WERI-Rb-1 (cell line): ENCODE measurements at regions not wholly inside any gene's neighbourhood (a gene's known extent, or its start where the extent isn't known, plus 50 kb on each side); places are given as distances from the start of the nearest gene placed in this dataset.

Source experiments
- DNase-seq: peaks from one replicate; pipeline ENCODE4 v3.0.0-alpha.2; 2020
- H3K27ac ChIP-seq: fragments of 250-450 bp; sonication (Bioruptor Pico); 2 replicates; pipeline ENCODE4 v1.5.1; 2020; ENCODE audit warnings: mild to moderate bottlenecking, moderate library complexity
- H3K27me3 ChIP-seq: fragments of 250-450 bp; sonication (Bioruptor Pico); 2 replicates; pipeline ENCODE4 v1.5.1; 2021; ENCODE audit warnings: mild to moderate bottlenecking, low read depth, moderate library complexity; ENCODE audit not compliant: insufficient read depth, severe bottlenecking
- H3K36me3 ChIP-seq: fragments of 250-450 bp; sonication (Bioruptor Pico); 2 replicates; pipeline ENCODE4 v1.5.1; 2020; ENCODE audit warnings: mild to moderate bottlenecking, moderate library complexity
- H3K4me3 ChIP-seq: 2 replicates; pipeline ENCODE4 v1.5.1; 2011; ENCODE audit warnings: low read depth, mild to moderate bottlenecking, control low read depth, low read length
- H3K9me3 ChIP-seq: fragments of 250-450 bp; sonication (Bioruptor Pico); 2 replicates; pipeline ENCODE4 v1.5.1; 2021; ENCODE audit warnings: mild to moderate bottlenecking, moderate library complexity; ENCODE audit not compliant: severe bottlenecking
- CTCF ChIP-seq: IDR thresholded peaks from 2 replicates; pipeline ENCODE4 v1.5.1; 2011; ENCODE audit warnings: low read depth, mild to moderate bottlenecking, control low read depth, inconsistent platforms, low read length

GRCh38 chr5:2913281-2913680, 161.8 kb upstream of the IRX2 start:
- no peak for DNase-seq
- no peak for TF ChIP-seq CTCF
- H3K27ac ChIP-seq = no peak overlapping the region
- H3K4me3 ChIP-seq = no peak overlapping the region
- no peaks in the 10 kb centered on the region for H3K36me3 ChIP-seq
- no peaks in the 10 kb centered on the region for H3K9me3 ChIP-seq
- H3K27me3 ChIP-seq = peaks cover 50% of the 10 kb centered on the region

DNA sequence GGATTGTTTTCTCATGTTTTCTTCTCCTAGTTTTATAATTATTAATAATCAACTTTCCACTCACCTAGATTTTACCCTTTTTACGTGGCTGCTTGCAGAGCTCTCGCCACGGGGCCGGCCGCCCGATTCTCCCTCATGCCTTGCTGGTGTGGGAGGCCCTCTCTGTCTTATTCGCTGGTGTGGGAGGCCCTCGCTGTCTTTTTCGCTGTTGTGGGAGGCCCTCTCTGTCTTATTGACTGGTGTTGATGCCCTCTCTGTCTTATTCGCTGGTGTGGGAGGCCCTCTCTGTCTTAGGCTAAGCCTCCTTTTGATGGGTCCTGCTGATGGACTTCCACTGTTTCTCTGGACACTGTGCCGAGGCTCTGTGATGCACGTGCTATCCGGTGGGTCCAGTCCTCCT, 161.3 kb upstream of the IRX2 start:
- no peaks in the 10 kb centered on the region for H3K9me3 ChIP-seq
- no peak overlapping the region for H3K27ac ChIP-seq
- H3K27me3 ChIP-seq = peaks cover 45% of the 10 kb centered on the region
- DNase-seq = no peak
- no peak overlapping the region for H3K4me3 ChIP-seq
- H3K36me3 ChIP-seq = no peaks in the 10 kb centered on the region
- no peak for TF ChIP-seq CTCF

GRCh38 chr5:2910401-2911175, 159.1 kb upstream of the IRX2 start:
- H3K9me3 ChIP-seq = no peaks in the 10 kb centered on the region
- no peak for DNase-seq
- TF ChIP-seq CTCF = no peak
- no peaks in the 10 kb centered on the region for H3K36me3 ChIP-seq
- H3K27me3 ChIP-seq = peaks cover 40% of the 10 kb centered on the region
- H3K27ac ChIP-seq = no peak overlapping the region
- no peak overlapping the region for H3K4me3 ChIP-seq

DNA sequence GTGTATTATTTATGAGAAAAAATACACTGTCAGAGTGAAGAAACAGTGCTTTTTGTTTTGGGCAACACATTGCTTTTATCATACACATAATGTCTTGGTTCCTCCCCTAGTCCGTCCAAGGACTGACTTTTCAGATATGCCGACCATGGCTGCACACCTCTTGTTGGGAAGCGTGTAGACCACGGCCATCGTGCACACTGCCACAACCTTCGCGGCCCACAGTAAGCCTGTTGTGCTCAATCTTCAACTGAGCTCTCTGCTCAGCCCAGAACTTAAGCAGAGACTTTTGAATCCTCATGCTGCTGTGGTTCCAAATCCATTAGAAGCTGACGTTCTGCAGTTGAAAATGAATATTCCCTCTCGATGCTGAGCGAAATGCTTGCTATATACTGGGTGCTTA, 157.6 kb upstream of the IRX2 start:
- Histone ChIP-seq H3K36me3 (no peaks in the 10 kb centered on the region), H3K27ac (no peak overlapping the region), H3K27me3 (peaks cover 31% of the 10 kb centered on the region), H3K9me3 (no peaks in the 10 kb centered on the region), H3K4me3 (no peak overlapping the region)
- DNase-seq = no peak
- no peak for TF ChIP-seq CTCF

GRCh38 chr5:2908086-2908485, 156.6 kb upstream of the IRX2 start:
- Histone ChIP-seq H3K27ac (no peak overlapping the region), H3K27me3 (peaks cover 39% of the 10 kb centered on the region), H3K36me3 (no peaks in the 10 kb centered on the region), H3K4me3 (no peak overlapping the region), H3K9me3 (no peaks in the 10 kb centered on the region)
- TF ChIP-seq CTCF = no peak
- no peak for DNase-seq
